RKO (cell line): ENCODE measurements at regions not wholly inside any gene's neighbourhood (a gene's known extent, or its start where the extent isn't known, plus 50 kb on each side); places are given as distances from the start of the nearest gene placed in this dataset.

Experiments
- DNase-seq: peaks from one replicate; pipeline ENCODE4 v3.0.0-alpha.2; 2016; ENCODE audit warnings: low spot score

GRCh38 chr1:96996001-96996400, 274.4 kb downstream of the PTBP2 start:
- no peak for DNase-seq

DNA sequence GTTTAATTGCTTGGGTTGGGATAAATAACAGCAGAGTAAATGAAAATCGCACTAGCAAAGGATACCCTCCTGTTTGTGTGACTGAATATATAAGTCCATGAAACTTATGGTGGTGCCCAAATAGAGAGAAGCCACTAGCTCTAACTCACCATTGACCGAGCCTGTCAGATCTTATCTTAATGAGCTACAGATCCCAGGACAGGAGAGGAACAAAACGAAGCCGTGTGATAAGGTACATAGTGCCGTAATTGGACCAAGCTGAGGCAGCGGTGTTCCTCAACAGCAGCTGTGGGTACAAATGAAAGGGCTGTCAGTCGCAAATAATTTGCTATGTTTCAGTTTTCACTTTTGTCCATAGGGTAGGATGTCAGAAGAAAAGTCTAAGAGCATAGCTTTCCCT, 276.1 kb downstream of the PTBP2 start:
- DNase-seq: no peak

DNA sequence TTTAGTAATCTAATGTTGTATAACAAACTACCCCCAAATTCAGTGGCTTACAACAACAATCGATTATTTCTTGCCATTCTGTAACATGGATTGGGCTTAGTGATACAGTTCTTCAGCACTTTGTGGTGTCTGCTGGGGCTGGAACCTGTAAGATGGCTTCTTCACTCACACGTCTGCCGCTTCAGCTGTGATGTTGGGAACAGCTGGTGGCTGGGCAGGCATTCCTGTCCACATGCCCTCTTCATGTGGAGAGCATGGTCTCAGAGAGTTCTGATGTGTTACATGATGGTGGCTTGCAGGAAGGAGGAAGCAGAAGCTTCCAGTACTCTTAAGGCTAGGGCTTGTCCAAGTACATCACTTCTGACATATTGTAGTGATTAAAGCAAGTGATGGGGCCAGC, 276.9 kb downstream of the PTBP2 start:
- no peak for DNase-seq

DNA sequence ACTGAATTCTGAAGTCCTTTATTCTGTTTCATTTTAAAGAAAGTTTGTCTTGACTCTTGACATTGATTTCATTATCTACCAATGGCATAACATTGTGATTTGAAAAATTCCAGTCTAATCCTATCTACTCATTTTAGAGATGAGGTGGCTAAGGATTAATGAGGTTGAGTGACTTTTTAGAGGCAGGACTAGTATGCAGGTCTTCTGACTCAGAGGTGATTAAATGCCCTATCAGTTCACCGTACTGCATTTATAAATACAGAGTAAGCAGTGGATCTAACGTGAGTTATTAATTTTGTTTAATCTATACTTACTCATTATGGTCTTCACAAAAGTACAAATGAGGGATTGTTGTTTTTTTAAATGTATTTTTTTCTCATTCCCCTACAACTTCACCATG, 277.6 kb downstream of the PTBP2 start:
- DNase-seq: no peak

- no peak for DNase-seq
Measured at GRCh38 chr1:97004054-97004453, 282.5 kb downstream of the PTBP2 start.

- no peak for DNase-seq
Measured at GRCh38 chr1:97004743-97005142, 283.2 kb downstream of the PTBP2 start.

- DNase-seq: no peak
Measured at GRCh38 chr1:97006044-97006661, 284.6 kb downstream of the PTBP2 start.

DNA sequence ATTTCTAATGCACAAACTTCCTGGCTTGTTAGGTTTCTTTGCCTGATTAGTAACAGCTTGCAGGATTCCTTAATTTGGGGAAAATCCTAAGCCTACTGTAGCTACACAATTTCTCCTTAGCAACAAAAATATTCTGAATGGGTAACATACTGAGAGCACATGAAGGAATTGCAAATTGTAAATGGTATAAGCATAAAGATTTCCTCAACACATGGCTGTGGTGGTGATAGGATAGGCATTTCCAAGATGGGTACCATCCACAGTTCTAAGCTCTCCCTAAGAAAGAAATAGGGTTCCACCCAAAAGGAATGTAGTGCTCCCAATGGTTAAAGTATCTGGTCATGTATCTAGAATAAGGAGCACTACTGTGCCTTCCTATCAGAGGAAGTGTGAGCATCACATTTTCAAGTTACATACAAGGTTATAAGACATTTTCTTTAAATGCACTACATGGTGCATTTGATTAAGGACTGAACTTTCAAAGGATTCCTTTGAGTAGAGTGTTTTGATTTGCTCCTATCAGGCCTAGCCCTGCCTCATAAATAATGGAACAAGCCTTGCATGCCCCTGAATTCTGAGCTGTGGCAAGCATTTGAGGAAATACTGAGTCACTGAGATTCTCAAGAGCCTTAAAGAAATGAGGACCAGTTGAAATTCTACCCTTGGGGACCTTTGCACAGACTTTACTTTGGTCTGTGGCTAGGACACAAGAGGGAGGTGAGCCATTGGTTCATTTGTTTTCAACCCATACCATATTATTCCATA, 286.4 kb downstream of the PTBP2 start:
- DNase-seq: no peak

DNA sequence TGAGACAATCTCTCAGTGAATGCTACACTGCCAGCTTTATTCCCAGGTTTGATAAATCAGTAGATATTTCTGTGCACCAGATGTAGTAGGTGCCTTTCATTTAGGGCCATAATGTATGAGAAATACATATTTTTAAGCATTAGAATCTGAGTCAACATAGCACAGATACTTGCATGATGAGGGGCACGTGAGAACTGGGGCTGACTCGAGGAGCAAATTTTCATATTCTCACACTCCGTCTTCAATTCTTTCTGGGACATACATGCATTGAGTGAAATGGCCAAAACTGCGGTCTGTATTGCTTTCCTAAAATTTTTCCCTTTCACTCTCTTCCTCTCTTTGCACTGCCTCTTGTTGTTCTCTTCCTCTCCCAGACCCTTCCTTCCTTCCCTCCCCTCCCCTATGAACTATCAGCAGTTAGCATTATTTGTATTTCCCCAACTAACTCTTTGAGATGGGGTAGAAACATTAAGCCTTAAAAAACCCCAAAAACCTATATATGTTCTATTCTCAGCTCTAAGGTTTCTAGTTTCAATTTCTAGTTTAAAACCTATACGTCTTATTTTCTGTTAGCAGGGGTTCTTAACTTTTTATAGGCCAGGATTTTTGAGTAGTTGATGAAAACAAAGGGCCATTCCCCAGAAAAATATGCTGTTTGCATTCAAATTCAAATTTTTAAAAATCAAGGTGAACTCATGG, 289.1 kb downstream of the PTBP2 start:
- no peak for DNase-seq

DNA sequence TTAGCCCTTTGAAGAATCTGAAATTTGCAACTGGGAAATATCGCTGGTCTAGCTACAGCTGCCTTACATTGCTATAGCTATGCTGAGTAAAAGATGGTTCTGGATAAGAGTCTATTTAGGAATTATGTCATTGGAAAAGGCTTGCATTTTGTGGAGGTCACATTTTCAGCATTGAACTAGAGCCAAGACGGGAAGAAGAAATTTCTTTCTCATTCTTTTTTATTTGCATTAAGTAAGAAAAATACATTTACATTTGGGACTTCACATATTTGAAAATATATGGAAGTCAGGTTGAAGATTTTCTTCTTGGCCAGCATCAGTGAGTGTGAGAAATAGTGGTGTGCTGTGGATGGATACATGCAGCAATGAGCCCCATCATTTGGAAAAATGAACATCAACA, 291.6 kb downstream of the PTBP2 start:
- no peak for DNase-seq

DNA sequence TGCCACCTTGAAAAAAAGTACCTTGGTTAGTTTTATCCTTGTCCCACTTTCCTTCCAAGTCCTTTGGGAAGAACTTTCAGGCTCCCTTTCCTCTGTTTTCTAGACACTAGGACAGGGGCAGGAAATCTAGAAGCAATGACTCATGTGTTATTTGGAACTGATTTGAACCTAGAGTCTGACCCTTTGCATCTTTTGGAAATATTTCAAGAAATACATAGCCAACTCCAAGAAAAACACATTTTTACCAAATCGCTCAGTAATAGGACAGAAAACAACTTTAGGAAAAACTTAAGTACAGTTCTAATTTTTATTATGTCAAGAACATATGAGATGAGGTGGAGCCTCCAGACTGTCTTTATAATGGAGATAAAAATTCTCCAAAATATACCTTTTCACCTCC, 292.4 kb downstream of the PTBP2 start:
- DNase-seq: no peak

DNA sequence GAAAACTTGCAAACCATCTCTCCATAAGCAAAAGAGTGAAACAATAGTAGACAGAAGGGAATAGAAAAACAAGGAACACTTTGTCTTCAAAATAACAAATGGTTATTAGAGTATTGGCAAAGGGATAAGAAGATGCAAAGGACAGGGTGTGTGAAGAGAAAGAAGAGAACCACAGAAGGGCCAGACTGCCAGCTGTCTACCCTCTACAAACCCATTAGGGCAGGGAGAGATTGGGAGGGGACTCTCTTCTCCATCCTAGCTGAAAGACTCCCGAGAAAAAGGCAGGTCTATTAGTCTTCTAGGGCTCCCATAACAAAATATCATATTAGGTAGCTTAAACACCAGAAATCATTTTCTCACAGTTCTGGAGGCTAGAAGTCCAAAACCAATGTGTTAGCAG, 292.8 kb downstream of the PTBP2 start:
- DNase-seq: no peak

GRCh38 chr1:97017895-97018294, 296.3 kb downstream of the PTBP2 start:
- no peak for DNase-seq
